ENCODE measurements at regions not wholly inside any gene's neighbourhood (a gene's known extent, or its start where the extent isn't known, plus 50 kb on each side); places are given as distances from the start of the nearest gene placed in this dataset.

DNA sequence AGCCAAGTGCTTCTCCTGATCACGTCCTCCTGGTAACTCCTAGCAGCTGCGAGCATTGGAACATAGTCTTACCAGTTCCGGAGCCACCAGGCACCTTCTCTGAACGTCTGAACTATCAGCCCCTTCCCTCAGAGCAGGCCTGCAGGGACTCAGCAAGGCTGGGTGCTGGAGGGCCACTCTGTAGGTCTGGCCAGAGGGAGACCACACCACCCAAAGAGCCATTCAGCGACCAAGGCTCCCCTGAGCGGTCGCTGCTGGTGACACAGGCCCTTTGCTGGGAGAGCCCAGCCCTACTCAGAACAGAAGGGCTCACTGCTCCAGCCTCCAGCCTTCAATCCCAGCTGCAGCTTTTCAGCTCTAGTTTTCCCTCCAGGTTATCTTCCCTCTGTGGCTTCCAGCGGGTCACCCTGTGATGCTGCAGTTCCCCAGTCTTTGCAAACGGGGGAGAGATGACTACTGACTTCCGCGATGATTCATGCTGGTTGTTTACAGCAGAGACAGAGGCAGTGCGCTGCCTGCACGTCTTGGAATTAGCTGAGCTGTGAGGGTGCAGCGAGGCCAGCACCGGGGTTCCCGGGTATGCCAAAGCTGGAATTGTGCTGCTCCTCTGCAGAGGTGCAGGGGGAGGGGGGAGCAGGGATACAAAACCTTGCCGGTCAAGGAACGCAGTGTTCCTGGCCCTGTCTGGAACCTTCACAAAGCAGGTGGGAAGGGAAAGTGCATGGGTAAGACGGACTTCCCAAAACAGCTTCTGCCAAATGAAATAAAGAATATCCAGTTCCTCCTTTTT is 161.4 kb downstream of the LY86 start:
- Histone ChIP-seq H4K20me1 (ENCODE audit: insufficient read depth, low read length) (no peaks in the 10 kb centered on the region; the same call in 1 of the 2 replicates), H3K9me3 (ENCODE audit: low read length) (no peaks in the 10 kb centered on the region), H3K36me3 (ENCODE audit: insufficient read depth, low read length) (no peaks in the 10 kb centered on the region), H3K79me2 (ENCODE audit: insufficient read depth, low read depth, low read length) (no peaks in the 10 kb centered on the region), H3K9me2 (ENCODE audit: insufficient read depth, low read length) (no peaks in the 10 kb centered on the region), H3K27ac (ENCODE audit: low read depth, low read length, poor library complexity, severe bottlenecking) (no peak overlapping the region), H3K4me1 (ENCODE audit: insufficient read depth, low read length, poor library complexity, severe bottlenecking) (no peaks in the 10 kb centered on the region), H3K4me2 (ENCODE audit: low read length) (no peak overlapping the region), H2AFZ (ENCODE audit: low read length) (no peak overlapping the region), H3K4me3 (ENCODE audit: low read depth, low read length, poor library complexity, severe bottlenecking) (no peak overlapping the region)
- no peak for DNase-seq (ENCODE audit: low spot score)
- TF ChIP-seq EZH2phosphoT487 (IDR thresholded peaks at IDR 0.05; ENCODE audit: borderline replicate concordance, low read depth, low read length) (no peak), CTCF (conservative IDR thresholded peaks at IDR 0.05; ENCODE audit: low read length) (no peak)
- intact Hi-C loops (cut with micrococcal nuclease; ENCODE audit: unreplicated experiment), result no loop called here
- POLR2A ChIA-PET, result no interaction called here
- BruUV-seq (replicated peaks), result no TSS peak
- CTCF ChIA-PET (ENCODE audit: unreplicated experiment), result no interaction called here

DNA sequence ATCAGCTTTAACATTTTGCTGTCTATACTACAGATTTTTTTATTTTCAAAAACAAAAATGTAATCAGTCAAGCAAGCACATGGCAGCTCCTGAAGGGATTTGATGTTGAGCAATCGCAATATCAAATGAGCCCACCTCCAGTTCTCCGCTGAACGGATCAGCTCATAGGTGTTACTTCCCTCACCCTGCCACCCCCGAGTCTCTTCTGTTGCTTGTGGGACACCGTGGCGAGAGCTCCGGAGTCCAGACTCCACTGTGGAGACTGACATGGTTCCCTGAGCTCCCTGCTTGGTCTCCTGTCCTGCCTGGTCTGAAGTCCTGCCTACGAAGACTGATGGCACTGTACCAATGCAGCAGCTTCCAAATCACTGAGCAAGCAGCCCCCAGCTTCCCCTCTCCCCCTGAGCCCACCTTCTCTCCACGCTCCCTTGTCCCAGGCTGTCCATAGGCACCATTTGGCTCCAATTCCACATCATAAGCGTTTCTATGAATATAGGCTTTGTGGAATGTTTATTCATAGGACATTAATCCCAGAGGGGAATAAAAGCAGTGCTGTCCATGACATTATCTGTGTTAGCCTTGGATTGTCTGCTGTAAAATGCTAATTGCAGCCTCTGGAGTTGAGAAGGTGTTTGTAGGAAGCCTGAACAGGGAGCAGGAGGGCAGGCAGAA is 162.2 kb downstream of the LY86 start:
- Histone ChIP-seq H3K4me1 (ENCODE audit: insufficient read depth, low read length, poor library complexity, severe bottlenecking) (no peaks in the 10 kb centered on the region), H3K9me2 (ENCODE audit: insufficient read depth, low read length) (no peaks in the 10 kb centered on the region), H2AFZ (ENCODE audit: low read length) (no peak overlapping the region), H3K79me2 (ENCODE audit: insufficient read depth, low read depth, low read length) (no peaks in the 10 kb centered on the region), H3K27ac (ENCODE audit: low read depth, low read length, poor library complexity, severe bottlenecking) (no peak overlapping the region), H3K4me2 (ENCODE audit: low read length) (no peak overlapping the region), H3K36me3 (ENCODE audit: insufficient read depth, low read length) (no peaks in the 10 kb centered on the region), H3K9me3 (ENCODE audit: low read length) (no peaks in the 10 kb centered on the region), H3K4me3 (ENCODE audit: low read depth, low read length, poor library complexity, severe bottlenecking) (no peak overlapping the region), H4K20me1 (ENCODE audit: insufficient read depth, low read length) (no peaks in the 10 kb centered on the region; the same call in 1 of the 2 replicates)
- TF ChIP-seq EZH2phosphoT487 (IDR thresholded peaks at IDR 0.05; ENCODE audit: borderline replicate concordance, low read depth, low read length) (no peak), CTCF (conservative IDR thresholded peaks at IDR 0.05; ENCODE audit: low read length) (no peak)
- intact Hi-C loops (cut with micrococcal nuclease; ENCODE audit: unreplicated experiment), result no loop called here
- ChIA-PET POLR2A (interaction anchor here (0.7 kb wide), 1 partner anchor 733 kb away, joined by 3 read pairs; no protein-coding TSS in a partner anchor), CTCF (ENCODE audit: unreplicated experiment) (no interaction called here)
- DNase-seq (ENCODE audit: low spot score), result no peak
- BruUV-seq (replicated peaks), result no TSS peak

DNA sequence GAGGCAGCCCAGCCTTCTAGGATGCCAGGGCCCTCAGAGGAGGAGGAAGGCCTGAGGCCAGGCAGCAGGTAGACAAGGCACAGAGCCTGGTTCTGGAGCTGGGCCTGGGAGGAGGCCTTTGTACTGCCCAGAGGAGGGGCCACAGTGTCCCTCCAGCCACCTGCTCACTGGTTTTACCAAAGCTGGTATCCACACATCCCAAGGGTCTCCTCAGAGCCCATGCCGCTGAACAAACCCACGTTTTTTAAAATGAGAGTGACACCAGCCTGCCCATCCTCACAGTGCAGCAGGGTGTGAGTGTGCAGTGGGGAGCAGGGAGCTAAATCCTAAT is 162.7 kb downstream of the LY86 start:
- Histone ChIP-seq H2AFZ (ENCODE audit: low read length) (no peak overlapping the region), H4K20me1 (ENCODE audit: insufficient read depth, low read length) (no peaks in the 10 kb centered on the region; the same call in 1 of the 2 replicates), H3K79me2 (ENCODE audit: insufficient read depth, low read depth, low read length) (no peaks in the 10 kb centered on the region), H3K9me2 (ENCODE audit: insufficient read depth, low read length) (no peaks in the 10 kb centered on the region), H3K4me1 (ENCODE audit: insufficient read depth, low read length, poor library complexity, severe bottlenecking) (no peaks in the 10 kb centered on the region), H3K4me3 (ENCODE audit: low read depth, low read length, poor library complexity, severe bottlenecking) (no peak overlapping the region), H3K36me3 (ENCODE audit: insufficient read depth, low read length) (no peaks in the 10 kb centered on the region), H3K9me3 (ENCODE audit: low read length) (no peaks in the 10 kb centered on the region), H3K27ac (ENCODE audit: low read depth, low read length, poor library complexity, severe bottlenecking) (no peak overlapping the region), H3K4me2 (ENCODE audit: low read length) (no peak overlapping the region)
- TF ChIP-seq EZH2phosphoT487 (IDR thresholded peaks at IDR 0.05; ENCODE audit: borderline replicate concordance, low read depth, low read length), result no peak
- TF ChIP-seq CTCF (conservative IDR thresholded peaks at IDR 0.05; ENCODE audit: low read length), result no peak
- BruUV-seq (replicated peaks), result no TSS peak
- POLR2A ChIA-PET, result interaction anchor here (0.7 kb wide), 1 partner anchor 732 kb away, joined by 3 read pairs; no protein-coding TSS in a partner anchor
- CTCF ChIA-PET (ENCODE audit: unreplicated experiment), result interaction anchor here (0.5 kb wide), 1 partner anchor 561 kb away, joined by 12 read pairs; no protein-coding TSS in a partner anchor
- no peak for DNase-seq (ENCODE audit: low spot score)
- intact Hi-C loops (cut with micrococcal nuclease; ENCODE audit: unreplicated experiment), result no loop called here
